Astrocyte (in vitro differentiated cells and primary cell): ENCODE measurements at regions not wholly inside any gene's neighbourhood (a gene's known extent, or its start where the extent isn't known, plus 50 kb on each side); places are given as distances from the start of the nearest gene placed in this dataset.

Experiments used
- EZH2 ChIP-seq: IDR thresholded peaks from 2 replicates; pipeline ENCODE4 v1.6.1; 2012; ENCODE audit warnings: mild to moderate bottlenecking, low read length, inconsistent platforms; ENCODE audit not compliant: insufficient read depth
- TF ChIP-seq, protein P1 (sequence below): IDR thresholded peaks from 2 replicates; pipeline ENCODE4 v1.5.1; 2011; ENCODE audit warnings: low read depth, mild to moderate bottlenecking, inconsistent platforms, low read length, moderate library complexity; ENCODE audit not compliant: insufficient read depth

- TF ChIP-seq, protein P1, sequence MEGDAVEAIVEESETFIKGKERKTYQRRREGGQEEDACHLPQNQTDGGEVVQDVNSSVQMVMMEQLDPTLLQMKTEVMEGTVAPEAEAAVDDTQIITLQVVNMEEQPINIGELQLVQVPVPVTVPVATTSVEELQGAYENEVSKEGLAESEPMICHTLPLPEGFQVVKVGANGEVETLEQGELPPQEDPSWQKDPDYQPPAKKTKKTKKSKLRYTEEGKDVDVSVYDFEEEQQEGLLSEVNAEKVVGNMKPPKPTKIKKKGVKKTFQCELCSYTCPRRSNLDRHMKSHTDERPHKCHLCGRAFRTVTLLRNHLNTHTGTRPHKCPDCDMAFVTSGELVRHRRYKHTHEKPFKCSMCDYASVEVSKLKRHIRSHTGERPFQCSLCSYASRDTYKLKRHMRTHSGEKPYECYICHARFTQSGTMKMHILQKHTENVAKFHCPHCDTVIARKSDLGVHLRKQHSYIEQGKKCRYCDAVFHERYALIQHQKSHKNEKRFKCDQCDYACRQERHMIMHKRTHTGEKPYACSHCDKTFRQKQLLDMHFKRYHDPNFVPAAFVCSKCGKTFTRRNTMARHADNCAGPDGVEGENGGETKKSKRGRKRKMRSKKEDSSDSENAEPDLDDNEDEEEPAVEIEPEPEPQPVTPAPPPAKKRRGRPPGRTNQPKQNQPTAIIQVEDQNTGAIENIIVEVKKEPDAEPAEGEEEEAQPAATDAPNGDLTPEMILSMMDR: no peak
- TF ChIP-seq EZH2: no peak
These were observed 110.7 kb downstream of the RPL27A start for GRCh38 chr11:8793114-8793777.
